HG02610 (cell line): ENCODE measurements at regions not wholly inside any gene's neighbourhood (a gene's known extent, or its start where the extent isn't known, plus 50 kb on each side); places are given as distances from the start of the nearest gene placed in this dataset.
"Not testable (repeated sequence)": the region's sequence is repeated elsewhere in the genome, so short reads cannot be mapped to it uniquely, and the experiment has no call there.

Experiments used
- ATAC-seq: cut with Tn5 transposase; IDR thresholded peaks from one replicate; pipeline ENCODE4 v1.9.1; 2021; ENCODE audit warnings: mild to moderate bottlenecking, moderate library complexity; ENCODE audit not compliant: unreplicated experiment

- no peak for ATAC-seq
Measured at GRCh38 chr6:156689656-156690055, 87.5 kb upstream of the ARID1B start.

- ATAC-seq: no peak
Measured at GRCh38 chr6:156688620-156688971, 88.6 kb upstream of the ARID1B start.

DNA sequence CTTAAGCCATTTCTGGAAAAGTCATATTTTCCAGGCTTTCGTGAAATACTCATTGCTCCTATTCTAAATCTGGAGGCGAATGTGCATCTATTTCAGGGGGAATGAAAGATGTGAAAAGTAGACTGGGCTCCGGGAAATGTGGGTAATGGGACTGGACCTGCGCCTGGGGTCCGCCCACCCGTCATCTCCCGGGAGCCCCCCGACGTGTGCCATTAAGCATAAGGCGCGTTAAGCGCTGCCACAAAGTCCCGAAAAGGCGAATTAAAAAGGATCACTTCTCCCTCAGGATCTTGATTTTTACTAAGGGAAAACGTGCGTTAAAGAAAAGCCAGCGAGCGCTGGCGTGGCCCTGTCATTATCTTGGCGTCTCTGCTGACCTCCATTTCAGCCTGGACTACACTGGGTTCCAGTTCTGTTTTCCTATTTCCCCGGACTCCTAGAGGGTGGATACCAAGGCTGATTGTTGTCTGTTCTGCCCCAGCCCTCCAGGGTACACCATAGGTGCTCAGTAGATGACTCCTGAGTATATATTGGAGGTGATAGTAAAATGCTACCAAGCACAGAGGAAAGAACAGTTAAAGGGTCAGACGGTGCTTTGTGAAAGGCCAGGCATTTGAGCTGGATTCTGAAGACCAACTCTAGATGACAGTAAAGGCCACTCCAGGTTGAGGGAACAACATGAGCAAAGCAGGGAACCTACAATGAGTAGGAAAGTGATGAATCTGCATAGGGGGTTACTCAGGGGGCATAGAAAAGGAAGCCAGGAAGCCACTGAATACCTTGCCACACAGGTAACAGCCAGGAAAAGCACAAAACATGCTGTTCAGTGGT, 89.2 kb upstream of the ARID1B start:
- ATAC-seq: no peak

DNA sequence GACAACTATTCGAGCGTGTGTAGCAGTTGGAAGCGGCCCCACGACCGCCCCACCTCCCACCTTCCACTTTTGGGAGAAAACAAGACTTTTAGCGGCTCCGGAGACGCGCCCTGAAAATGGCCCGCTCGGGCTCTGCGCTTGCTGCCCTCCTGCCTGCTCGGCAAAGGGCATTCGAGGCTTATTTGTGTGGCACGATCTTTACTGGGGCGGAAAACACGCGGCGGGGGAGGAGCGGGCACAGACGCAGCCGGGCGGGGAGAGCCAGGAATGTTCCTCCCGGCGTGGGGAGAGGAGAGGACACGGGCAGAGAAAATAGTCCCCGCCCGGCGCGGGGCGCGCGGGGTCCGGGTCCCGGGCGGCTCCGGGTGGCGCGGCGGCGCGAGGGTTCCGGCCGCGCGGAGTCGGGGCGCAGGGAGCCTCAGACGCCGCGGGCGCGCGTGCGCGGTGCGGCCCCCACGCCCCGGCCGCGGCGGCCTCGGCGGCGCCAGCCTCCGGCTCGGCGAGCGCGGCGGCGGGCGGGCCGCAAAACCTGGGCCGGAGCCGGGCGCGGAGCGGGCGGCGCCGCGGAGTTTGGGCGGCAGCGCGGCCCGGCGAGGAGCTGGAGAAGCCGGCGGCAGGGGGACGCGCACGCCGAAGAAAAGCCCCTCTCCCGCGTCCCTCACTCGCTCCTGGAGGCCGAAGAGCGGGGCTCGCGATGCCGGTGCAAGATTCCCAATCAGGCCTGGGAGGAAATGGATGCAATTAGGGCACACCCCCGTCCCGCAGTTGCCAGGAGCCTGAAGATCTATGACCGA, 90.0 kb upstream of the ARID1B start:
- ATAC-seq: peak; percentile 52

DNA sequence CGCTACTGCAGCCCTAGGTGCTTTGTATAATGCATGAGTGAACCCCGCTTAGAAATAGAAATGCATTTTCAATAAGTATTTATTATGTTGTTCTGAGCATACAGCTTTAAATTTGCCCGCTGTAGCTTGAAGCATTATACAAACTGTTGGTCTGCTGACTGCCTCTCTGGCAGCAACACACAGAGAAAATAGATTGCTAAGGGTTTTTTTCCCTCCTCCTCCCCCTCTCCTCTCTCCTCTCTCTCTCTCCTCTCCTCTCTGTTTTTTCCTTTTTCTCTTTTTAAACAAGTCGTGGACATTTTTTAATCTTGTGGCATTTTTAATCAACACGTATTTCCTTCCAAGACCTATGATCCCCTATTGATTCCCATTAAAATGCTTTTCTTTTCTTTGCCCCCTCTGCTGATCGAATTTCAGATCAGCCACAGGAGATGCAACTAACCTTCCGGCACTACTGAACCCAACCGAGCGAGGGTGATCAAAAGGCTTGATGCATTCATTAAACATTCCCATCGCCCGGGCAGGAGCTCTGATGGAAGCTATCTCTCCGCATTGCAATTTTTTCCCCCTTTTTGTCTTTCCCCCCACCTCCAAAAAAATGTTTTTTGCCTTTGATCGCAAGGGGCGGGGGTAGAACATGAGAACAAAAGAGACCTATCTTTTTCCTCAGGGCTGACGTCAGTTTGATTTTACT, 90.7 kb upstream of the ARID1B start:
- peak; percentile 16 for ATAC-seq

GRCh38 chr6:156685823-156686222, 91.4 kb upstream of the ARID1B start:
- no peak for ATAC-seq

DNA sequence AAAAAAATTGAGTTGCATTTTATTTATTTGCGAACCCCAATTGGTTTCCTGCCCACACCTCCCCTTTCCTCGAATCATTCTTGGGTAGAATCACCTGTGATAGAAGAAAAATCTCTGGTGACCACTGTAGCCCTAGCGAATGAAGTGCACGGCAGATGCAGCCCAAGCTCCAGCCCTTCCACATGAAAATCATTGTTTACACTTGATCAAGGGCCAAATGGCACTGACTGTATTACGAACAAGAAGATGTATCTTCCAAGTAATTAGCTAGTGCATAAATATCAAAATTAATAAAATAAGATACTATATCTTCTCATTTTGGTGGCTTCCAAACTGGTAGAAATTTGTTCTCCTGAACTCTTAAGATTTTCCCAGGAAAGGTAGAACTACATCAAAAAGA, 93.4 kb upstream of the ARID1B start:
- ATAC-seq: no peak

DNA sequence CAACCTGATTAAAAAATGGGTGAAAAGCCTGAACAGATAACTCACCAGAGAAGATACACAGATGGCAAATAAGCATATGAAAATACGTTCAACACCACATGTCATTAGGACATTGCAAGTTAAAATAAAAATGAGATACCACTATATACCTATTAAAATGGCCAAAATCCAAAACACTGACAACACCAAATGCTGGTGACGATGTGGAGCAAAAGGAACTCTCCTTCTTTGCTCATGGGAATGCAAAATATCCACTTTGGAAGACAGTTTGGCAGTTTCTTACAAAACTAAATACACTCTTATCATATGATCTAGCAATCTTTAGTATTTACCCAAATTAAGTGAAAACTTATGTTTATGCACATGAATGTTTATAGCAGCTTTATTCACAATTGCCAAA, 100.5 kb upstream of the ARID1B start:
- ATAC-seq: no peak

- ATAC-seq: no peak
Measured at GRCh38 chr6:156674197-156674596, 103.0 kb upstream of the ARID1B start.

- ATAC-seq: not testable (repeated sequence)
Measured at GRCh38 chr6:156670097-156670496, 107.1 kb upstream of the ARID1B start.

DNA sequence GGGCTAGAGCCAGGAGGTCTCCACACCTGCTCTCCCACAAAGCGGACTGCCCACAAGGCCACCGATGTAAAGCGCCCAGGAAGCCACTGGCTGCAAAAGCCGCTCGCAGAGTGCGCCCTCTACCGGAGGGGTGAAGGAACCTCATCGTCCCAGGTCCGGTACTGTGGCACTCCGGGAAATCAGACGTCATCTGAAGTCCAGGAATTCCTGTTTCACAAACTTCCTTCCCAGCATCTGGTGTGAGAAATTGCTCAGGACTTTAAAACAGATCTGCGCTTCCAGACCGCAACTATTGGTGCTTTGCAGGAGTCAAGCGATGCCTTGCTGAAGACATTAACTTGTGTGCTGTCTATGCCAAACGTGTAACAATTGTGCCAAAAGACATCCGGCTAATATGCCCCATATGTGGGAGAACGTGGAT, 115.1 kb upstream of the ARID1B start:
- no peak for ATAC-seq

DNA sequence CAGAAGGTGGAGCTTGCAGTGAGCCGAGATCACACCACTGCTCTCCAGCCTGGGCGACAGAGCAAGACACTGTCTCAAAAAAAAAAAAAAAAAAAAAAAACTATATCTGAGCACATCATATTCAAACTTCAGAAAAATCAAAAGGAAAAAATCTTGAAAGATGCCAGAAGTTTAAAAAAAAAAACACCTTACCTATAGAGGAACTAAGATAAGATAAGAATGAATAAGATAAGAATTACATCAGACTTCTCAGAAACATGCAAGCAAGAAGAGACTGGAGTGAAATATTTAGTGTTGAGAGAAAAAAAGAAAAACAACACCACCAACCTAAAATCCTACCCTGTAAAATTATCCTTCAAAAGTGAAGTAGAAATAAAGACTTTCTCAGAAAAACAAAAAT, 116.8 kb upstream of the ARID1B start:
- no peak for ATAC-seq

DNA sequence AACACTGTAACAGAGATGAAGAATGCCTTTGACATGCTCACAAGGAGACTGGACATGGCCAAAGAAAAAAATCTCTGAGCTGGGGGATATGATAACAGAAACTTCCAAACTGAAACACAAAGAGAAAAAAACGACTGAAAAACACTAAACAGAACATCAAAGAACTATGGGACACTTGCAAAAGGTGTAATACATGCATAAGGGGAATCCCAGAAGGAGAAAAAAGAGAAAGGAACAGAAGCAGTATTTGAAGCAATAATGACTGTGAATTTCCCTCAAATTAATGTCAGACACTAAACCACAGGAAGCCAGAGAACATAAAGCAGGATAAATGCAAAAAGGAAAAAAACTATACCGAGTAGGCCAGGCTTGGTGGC, 117.4 kb upstream of the ARID1B start:
- ATAC-seq: peak; percentile 81

- ATAC-seq: peak; percentile 52
Measured at GRCh38 chr6:156658966-156659821, 118.0 kb upstream of the ARID1B start.

- ATAC-seq: no peak
Measured at GRCh38 chr6:156658186-156658965, 118.8 kb upstream of the ARID1B start.

GRCh38 chr6:156657296-156657695, 119.9 kb upstream of the ARID1B start:
- ATAC-seq: no peak

- no peak for ATAC-seq
Measured at GRCh38 chr6:156654919-156655918, 122.0 kb upstream of the ARID1B start.

DNA sequence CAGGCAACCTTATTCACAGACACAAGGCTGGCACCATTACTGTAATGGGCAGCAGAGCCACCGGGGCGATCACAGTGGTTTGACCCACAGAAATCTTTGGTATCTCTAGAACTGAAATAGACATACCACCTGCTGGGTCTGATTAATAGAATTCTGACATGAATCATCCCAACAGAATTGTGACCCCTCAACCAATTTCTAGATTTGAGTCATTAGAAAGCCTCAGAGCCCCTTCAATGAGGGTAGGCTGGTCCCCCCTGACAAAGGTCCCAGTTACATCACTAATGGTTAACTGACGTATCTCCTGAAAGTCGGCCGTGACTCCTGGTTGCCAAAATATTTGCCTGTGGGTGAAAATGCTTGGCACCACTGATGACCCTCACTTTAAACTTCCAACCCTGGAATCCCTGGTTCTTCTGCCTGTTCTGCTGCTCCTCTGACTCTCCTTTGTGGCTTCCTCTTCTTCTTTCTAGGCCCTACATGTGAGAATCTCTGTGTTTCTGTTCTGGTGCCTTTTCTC, 124.9 kb upstream of the ARID1B start:
- peak; percentile 38 for ATAC-seq

DNA sequence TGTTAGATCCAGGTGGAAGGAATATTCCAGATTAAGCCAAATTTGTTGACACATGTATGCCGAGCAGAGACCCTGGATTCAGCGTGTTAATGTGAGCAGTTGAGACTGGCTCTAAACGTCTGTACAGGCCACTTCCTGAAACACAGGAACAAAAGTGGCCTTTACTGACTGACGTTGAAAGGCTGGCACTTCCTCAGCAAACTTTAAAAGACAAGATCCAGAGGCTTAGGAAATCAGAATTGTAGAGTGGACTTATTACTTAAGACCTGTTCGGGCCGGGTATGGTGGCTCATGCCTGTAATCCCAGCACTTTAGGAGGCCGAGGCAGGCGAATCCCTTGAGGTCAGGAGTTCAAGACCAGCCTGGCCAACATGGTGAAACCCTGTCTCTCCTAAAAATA, 125.7 kb upstream of the ARID1B start:
- no peak for ATAC-seq
